IMR-90 (cell line): ENCODE measurements at regions not wholly inside any gene's neighbourhood (a gene's known extent, or its start where the extent isn't known, plus 50 kb on each side); places are given as distances from the start of the nearest gene placed in this dataset.

Experiments used
- ATAC-seq: fragments of 200-7000 bp; cut with Tn5 transposase; 2 replicates; pipeline ENCODE4 v1.9.1; 2020; ENCODE audit warnings: low read depth, mild to moderate bottlenecking, moderate library complexity
- BruUV-seq: library from RNA; stranded (reverse); fragments of 400-500 nt; replicated peaks from 2 replicates; lab custom pipeline; 2021; lab: Mats Ljungman, UMichigan
- CTCF ChIA-PET: fragments of 300-600 bp; formaldehyde crosslinking; extraction: SDS; loops from one replicate; lab custom pipeline; 2021; ENCODE audit warnings: antibody characterized with exemption; lab: Yijun Ruan, JAX
- POLR2A ChIA-PET: fragments of 300-600 bp; sonication (Branson Sonifier 250); formaldehyde crosslinking; loops from one replicate; lab custom pipeline; 2022; ENCODE audit warnings: antibody characterized with exemption; ENCODE audit not compliant: unreplicated experiment; lab: Charles Lee
- DNase-seq: peaks from one replicate; pipeline ENCODE4 v3.0.0; 2013
- H2AFZ ChIP-seq: replicated peaks from 2 replicates; pipeline ENCODE3; 2013; ENCODE audit warnings: low read length, mild to moderate bottlenecking; ENCODE audit not compliant: poor library complexity
- H2AK5ac ChIP-seq: 2 replicates; pipeline ENCODE4 v1.6.1; 2013; ENCODE audit warnings: low read depth, low read length, inconsistent platforms
- H2AK9ac ChIP-seq: replicated peaks from 2 replicates; pipeline ENCODE3; 2013; ENCODE audit warnings: mild to moderate bottlenecking, low read depth, low read length, moderate library complexity; ENCODE audit not compliant: poor library complexity
- H2BK120ac ChIP-seq: 2 replicates; pipeline ENCODE4 v1.6.1; 2013; ENCODE audit warnings: low read depth, low read length, inconsistent platforms
- H2BK15ac ChIP-seq: 3 replicates; pipeline ENCODE4 v1.6.1; 2013; ENCODE audit warnings: low read depth, low read length, inconsistent platforms
- H2BK20ac ChIP-seq: 2 replicates; pipeline ENCODE4 v1.6.1; 2013; ENCODE audit warnings: low read depth, mild to moderate bottlenecking, inconsistent platforms, low read length, moderate library complexity
- H2BK5ac ChIP-seq: 2 replicates; pipeline ENCODE4 v1.6.1; 2013; ENCODE audit warnings: mild to moderate bottlenecking, low read depth, low read length, inconsistent platforms; ENCODE audit not compliant: poor library complexity, severe bottlenecking
- H3K14ac ChIP-seq: replicated peaks from 2 replicates; pipeline ENCODE4 v1.6.1; 2013; ENCODE audit warnings: low read depth, low read length, inconsistent platforms
- H3K18ac ChIP-seq: 2 replicates; pipeline ENCODE4 v1.6.1; 2013; ENCODE audit warnings: low read depth, low read length, control low read depth
- H3K23ac ChIP-seq: 2 replicates; pipeline ENCODE4 v1.6.1; 2013; ENCODE audit warnings: low read depth, low read length, inconsistent platforms
- H3K27ac ChIP-seq: 2 replicates; pipeline ENCODE4 v1.5.1; 2013; ENCODE audit warnings: mild to moderate bottlenecking, control low read depth, low read length; ENCODE audit not compliant: insufficient read depth
- H3K27me3 ChIP-seq: 2 replicates; pipeline ENCODE4 v1.6.1; 2013; ENCODE audit warnings: low read length; ENCODE audit not compliant: control insufficient read depth, insufficient read depth
- H3K36me3 ChIP-seq: 2 replicates; pipeline ENCODE4 v1.6.1; 2013; ENCODE audit warnings: low read length, mixed read lengths; ENCODE audit not compliant: control insufficient read depth, insufficient read depth
- H3K4ac ChIP-seq: 2 replicates; pipeline ENCODE4 v1.6.1; 2013; ENCODE audit warnings: low read depth, low read length, inconsistent platforms
- H3K4me1 ChIP-seq: 2 replicates; pipeline ENCODE4 v1.6.1; 2013; ENCODE audit warnings: low read length, mixed read lengths; ENCODE audit not compliant: control insufficient read depth, insufficient read depth
- H3K4me2 ChIP-seq: 2 replicates; pipeline ENCODE4 v1.6.1; 2013; ENCODE audit warnings: low read depth, mild to moderate bottlenecking, control low read depth, low read length, moderate library complexity
- H3K4me3 ChIP-seq: 2 replicates; pipeline ENCODE4 v1.5.1; 2013; ENCODE audit warnings: low read depth, mild to moderate bottlenecking, control low read depth, low read length, moderate library complexity; ENCODE audit not compliant: insufficient read depth
- H3K56ac ChIP-seq: 2 replicates; pipeline ENCODE4 v1.6.1; 2013; ENCODE audit warnings: low read length, inconsistent platforms; ENCODE audit not compliant: insufficient read depth; ENCODE audit errors: extremely low read depth
- H3K79me1 ChIP-seq, 2 experiments: 2 replicates each; pipeline ENCODE4 v1.6.1; 2013; ENCODE audit warnings: low read length in 2 of 2, inconsistent platforms in 1 of 2, low read depth in 1 of 2
- H3K9ac ChIP-seq: 2 replicates; pipeline ENCODE4 v1.6.1; 2013; ENCODE audit warnings: low read depth, low read length, control low read depth
- H3K9me1 ChIP-seq: 2 replicates; pipeline ENCODE4 v1.6.1; 2013; ENCODE audit warnings: low read length, inconsistent platforms; ENCODE audit not compliant: insufficient read depth
- H3K9me3 ChIP-seq: 2 replicates; pipeline ENCODE4 v1.6.1; 2013; ENCODE audit warnings: low read length; ENCODE audit not compliant: control insufficient read depth, insufficient read depth
- H4K20me1 ChIP-seq: 2 replicates; pipeline ENCODE4 v1.6.1; 2013; ENCODE audit warnings: low read length, inconsistent platforms; ENCODE audit not compliant: insufficient read depth
- H4K5ac ChIP-seq: 2 replicates; pipeline ENCODE4 v1.6.1; 2013; ENCODE audit warnings: mild to moderate bottlenecking, low read depth, low read length, control low read depth
- H4K8ac ChIP-seq, 2 experiments: 2 replicates each; pipeline ENCODE4 v1.6.1; 2013; ENCODE audit warnings: low read depth in 2 of 2, low read length in 2 of 2, control low read depth in 1 of 2, inconsistent platforms in 1 of 2
- H4K91ac ChIP-seq: 2 replicates; pipeline ENCODE4 v1.6.1; 2013; ENCODE audit warnings: low read depth, low read length, inconsistent platforms; ENCODE audit not compliant: insufficient read depth
- CEBPB ChIP-seq: IDR thresholded peaks from 2 replicates; pipeline ENCODE4 v1.6.1; 2012; ENCODE audit warnings: low read depth, low read length, improper control_type of control experiment
- CHD1 ChIP-seq: IDR thresholded peaks from 2 replicates; pipeline ENCODE4 v1.6.1; 2012; ENCODE audit warnings: low read depth, low read length, improper control_type of control experiment
- CTCF ChIP-seq: conservative IDR thresholded peaks from 2 replicates; pipeline ENCODE4 v1.5.1; 2012; ENCODE audit warnings: mild to moderate bottlenecking, low read depth, low read length, improper control_type of control experiment
- ELK1 ChIP-seq: fragments of 150-350 bp; IDR thresholded peaks from 2 replicates; pipeline ENCODE4 v1.6.1; 2016; ENCODE audit warnings: low read depth, mild to moderate bottlenecking, low read length, moderate library complexity, borderline replicate concordance
- FOS ChIP-seq: fragments of 150-350 bp; IDR thresholded peaks from 2 replicates; pipeline ENCODE4 v1.6.1; 2016; ENCODE audit warnings: low read depth, low read length
- MAFK ChIP-seq: IDR thresholded peaks from 2 replicates; pipeline ENCODE4 v1.6.1; 2012; ENCODE audit warnings: low read depth, low read length, improper control_type of control experiment
- MAZ ChIP-seq: IDR thresholded peaks from 2 replicates; pipeline ENCODE4 v1.6.1; 2012; ENCODE audit warnings: low read depth, mild to moderate bottlenecking, low read length, improper control_type of control experiment, moderate library complexity, borderline replicate concordance
- NFE2L2 ChIP-seq: fragments of 150-350 bp; IDR thresholded peaks from 2 replicates; pipeline ENCODE4 v1.6.1; 2016; ENCODE audit warnings: low read depth, mild to moderate bottlenecking, low read length
- RAD21 ChIP-seq: IDR thresholded peaks from 2 replicates; pipeline ENCODE4 v1.6.1; 2012; ENCODE audit warnings: low read length, improper control_type of control experiment
- RCOR1 ChIP-seq: IDR thresholded peaks from 2 replicates; pipeline ENCODE4 v1.6.1; 2012; ENCODE audit warnings: mild to moderate bottlenecking, low read length, improper control_type of control experiment; ENCODE audit not compliant: insufficient replicate concordance
- WGBS, 2 experiments: methylation state at CpG; one replicate each; pipeline versions ENCODE4 v1.1.5 to v1.1.7; 2013; ENCODE audit warnings: missing lambda C conversion rate in 2 of 2; ENCODE audit not compliant: insufficient read length in 1 of 2; ENCODE audit errors: extremely low coverage in 2 of 2; 5-methylcytosine and 5-hydroxymethylcytosine counted together
- dilution Hi-C: fragments of 300-500 bp; cut with HindIII; formaldehyde crosslinking; loops from one replicate; pipeline ENCODE4 v1.14.3; 2018; ENCODE audit warnings: low sequenced_read_pairs; ENCODE audit not compliant: unreplicated experiment
- in situ Hi-C: fragments of 300-500 bp; cut with MboI; formaldehyde crosslinking; loops from 3 replicates; pipeline ENCODE4 v1.14.3; 2019; ENCODE audit warnings: low sequenced_read_pairs, inconsistent platforms, mixed read lengths
- intact Hi-C: fragments of 100-400 bp; cut with micrococcal nuclease; formaldehyde crosslinking; loops from 2 replicates; pipeline ENCODE4 v1.10.0; 2022

GRCh38 chr10:62745581-62745980 lies 58.9 kb upstream of the ADO start:
- Histone ChIP-seq H2AK5ac (no peak overlapping the region), H4K20me1 (no peaks in the 10 kb centered on the region), H2AFZ (no peak overlapping the region), H3K36me3 (no peaks in the 10 kb centered on the region), H2BK120ac (no peak overlapping the region), H3K4me1 (peaks cover 9% of the 10 kb centered on the region), H3K56ac (no peak overlapping the region), H2AK9ac (no peak overlapping the region), H3K4me2 (no peak overlapping the region), H3K23ac (no peak overlapping the region), H3K18ac (no peak overlapping the region), H3K9ac (no peak overlapping the region), H4K91ac (no peak overlapping the region), H3K79me1 (no peaks in the 10 kb centered on the region), H3K14ac (no peak overlapping the region), H3K4me3 (no peak overlapping the region), H3K27me3 (peaks cover 4% of the 10 kb centered on the region; the same call in 1 of the 2 replicates), H3K9me1 (peaks cover 6% of the 10 kb centered on the region), H3K9me3 (no peaks in the 10 kb centered on the region), H2BK15ac (no peak overlapping the region), H2BK20ac (no peak overlapping the region), H3K4ac (no peak overlapping the region), H2BK5ac (no peak overlapping the region), H4K5ac (no peak overlapping the region), H3K27ac (no peak overlapping the region), H4K8ac (no peak overlapping the region)
- intact Hi-C loops (no loop called here), dilution Hi-C loops (no loop called here), in situ Hi-C loops (no loop called here)
- no peak for TF ChIP-seq FOS
- no peak for TF ChIP-seq MAZ
- no peak for TF ChIP-seq RCOR1
- TF ChIP-seq CEBPB, result no peak
- no peak for TF ChIP-seq NFE2L2
- no peak for TF ChIP-seq RAD21
- TF ChIP-seq MAFK, result no peak
- no peak for TF ChIP-seq CHD1
- TF ChIP-seq ELK1, result no peak
- no peak for TF ChIP-seq CTCF
- ChIA-PET CTCF (no interaction called here), POLR2A (no interaction called here)
- no peak for DNase-seq
- no peak for ATAC-seq
- no CpG with 5 or more reads among the region's 2 CpGs for WGBS, 2 experiments
- no TSS peak for BruUV-seq
